NOMO-1 (cell line): ENCODE measurements at regions not wholly inside any gene's neighbourhood (a gene's known extent, or its start where the extent isn't known, plus 50 kb on each side); places are given as distances from the start of the nearest gene placed in this dataset.
A peak's percentile ranks its signal among the peaks of the same experiment; 100 is the strongest.
"Not testable (repeated sequence)": the region's sequence is repeated elsewhere in the genome, so short reads cannot be mapped to it uniquely, and the experiment has no call there.

Experiments used
- DNase-seq, 2 experiments: peaks; one replicate each; lab custom pipeline; 2025; ENCODE audit not compliant: unreplicated experiment in 2 of 2; lab: John Stamatoyannopoulos, UW

- DNase-seq: no peak
Observed at GRCh38 chr10:53664282-53665019, 891.9 kb upstream of the MBL2 start.

GRCh38 chr10:53650794-53651193 lies 878.2 kb upstream of the MBL2 start:
- no peak for DNase-seq

- DNase-seq: not testable (repeated sequence)
Observed at GRCh38 chr10:53647221-53647620, 874.6 kb upstream of the MBL2 start.

GRCh38 chr10:53646525-53646924 lies 873.9 kb upstream of the MBL2 start:
- no peak for DNase-seq

- DNase-seq: no peak
Observed at GRCh38 chr10:53645951-53646350, 873.4 kb upstream of the MBL2 start.

- no peak for DNase-seq
Observed at GRCh38 chr10:53638006-53638405, 865.4 kb upstream of the MBL2 start.

- DNase-seq: no peak
Observed at GRCh38 chr10:53624722-53625121, 852.1 kb upstream of the MBL2 start.

- no peak for DNase-seq
Observed at GRCh38 chr10:53622201-53622600, 849.6 kb upstream of the MBL2 start.

- DNase-seq: no peak
Observed at GRCh38 chr10:53619671-53620070, 847.1 kb upstream of the MBL2 start.

- DNase-seq: no peak
Observed at GRCh38 chr10:53607691-53608090, 835.1 kb upstream of the MBL2 start.

- DNase-seq: no peak
Observed at GRCh38 chr10:53606981-53607380, 834.4 kb upstream of the MBL2 start.

GRCh38 chr10:53601260-53601875 lies 828.8 kb upstream of the MBL2 start:
- DNase-seq: peak; percentile 14 to 16

- no peak for DNase-seq
Observed at GRCh38 chr10:53598914-53599313, 826.3 kb upstream of the MBL2 start.

- no peak for DNase-seq
Observed at GRCh38 chr10:53597835-53598251, 825.3 kb upstream of the MBL2 start.

GRCh38 chr10:53580465-53580864 lies 807.9 kb upstream of the MBL2 start:
- no peak for DNase-seq

- no peak for DNase-seq
Observed at GRCh38 chr10:53579773-53580172, 807.2 kb upstream of the MBL2 start.

- no peak for DNase-seq
Observed at GRCh38 chr10:53574024-53574423, 801.4 kb upstream of the MBL2 start.

GRCh38 chr10:53573498-53573897 lies 800.9 kb upstream of the MBL2 start:
- DNase-seq: no peak

GRCh38 chr10:53572799-53573198 lies 800.2 kb upstream of the MBL2 start:
- DNase-seq: no peak

- DNase-seq: no peak
Observed at GRCh38 chr10:53570221-53570620, 797.6 kb upstream of the MBL2 start.

- no peak for DNase-seq
Observed at GRCh38 chr10:53569455-53569854, 796.9 kb upstream of the MBL2 start.

- no peak for DNase-seq
Observed at GRCh38 chr10:53548664-53549063, 776.1 kb upstream of the MBL2 start.

GRCh38 chr10:53547364-53547763 lies 774.8 kb upstream of the MBL2 start:
- DNase-seq: no peak
